B cell (primary cell): ENCODE measurements at regions not wholly inside any gene's neighbourhood (a gene's known extent, or its start where the extent isn't known, plus 50 kb on each side); places are given as distances from the start of the nearest gene placed in this dataset.

Experiments
- ATAC-seq: fragments of 200-7000 bp; cut with Tn5 transposase; one replicate; pipeline ENCODE4 v1.10.0; 2021; ENCODE audit warnings: low read depth, mild to moderate bottlenecking, moderate number of reproducible peaks, moderate library complexity
- CTCF ChIA-PET: fragments of 350-600 bp; sonication (Branson Sonifier 250); formaldehyde crosslinking; loops from one replicate; lab custom pipeline; 2021; ENCODE audit warnings: antibody characterized with exemption, inconsistent platforms; lab: Charles Lee
- POLR2A ChIA-PET: fragments of 350-600 bp; sonication (Branson Sonifier 250); formaldehyde crosslinking; loops from one replicate; lab custom pipeline; 2021; ENCODE audit warnings: antibody characterized with exemption; lab: Charles Lee
- DNase-seq: peaks from one replicate; pipeline ENCODE4 v3.0.0; 2013
- H2AFZ ChIP-seq: 2 replicates; pipeline ENCODE4 v1.6.1; 2012; ENCODE audit warnings: mild to moderate bottlenecking, low read depth, low read length; ENCODE audit not compliant: insufficient read depth, poor library complexity, severe bottlenecking
- H3K27ac ChIP-seq, 2 donors: 1 replicate in 1 of 2; 2 replicates in 1 of 2; pipeline ENCODE4 v1.5.1; 2012 to 2013; ENCODE audit warnings: low read length in 2 of 2, mild to moderate bottlenecking in 2 of 2, moderate library complexity in 1 of 2
- H3K27me3 ChIP-seq, 4 experiments: fragments of 200-600 bp in 1 of 4; sonication (generic) in 1 of 4; replicated peaks in 1 of 4; 1 replicate in 2 of 4; 2 replicates in 2 of 4; pipeline versions ENCODE4 v1.6.1 to v1.7.0; 2013 to 2016; ENCODE audit warnings: low read length in 3 of 4, mild to moderate bottlenecking in 2 of 4, mixed read lengths in 1 of 4, moderate library complexity in 1 of 4; ENCODE audit not compliant: insufficient read depth in 4 of 4, control insufficient read depth in 3 of 4; ENCODE audit errors: control extremely low read depth in 1 of 4
- H3K36me3 ChIP-seq, 2 experiments: replicated peaks in 1 of 2; 1 replicate in 1 of 2; 2 replicates in 1 of 2; pipeline versions ENCODE4 v1.6.1 to v1.7.1; 2013; ENCODE audit warnings: low read length in 1 of 2; ENCODE audit not compliant: insufficient read depth in 2 of 2, control insufficient read depth in 1 of 2; ENCODE audit errors: control extremely low read depth in 1 of 2, extremely low read depth in 1 of 2
- H3K4me1 ChIP-seq, 2 donors: fragments of 200-600 bp in 1 of 2; sonication (generic) in 1 of 2; 1 replicate in 1 of 2; 2 replicates in 1 of 2; pipeline versions ENCODE4 v1.5.1 to v1.6.1; 2013 to 2017; ENCODE audit warnings: low read length in 2 of 2; ENCODE audit not compliant: control insufficient read depth in 2 of 2, insufficient read depth in 2 of 2
- H3K4me2 ChIP-seq: replicated peaks from 2 replicates; pipeline ENCODE3; 2012; ENCODE audit warnings: mild to moderate bottlenecking, low read depth, low read length; ENCODE audit not compliant: poor library complexity, severe bottlenecking
- H3K4me3 ChIP-seq, 5 experiments: fragments of 200-600 bp in 1 of 5; sonication (generic) in 1 of 5; 1 replicate in 3 of 5; 2 replicates in 2 of 5; pipeline versions ENCODE4 v1.5.1 to v1.7.0; 2011 to 2016; ENCODE audit warnings: low read length in 4 of 5, mild to moderate bottlenecking in 4 of 5, low read depth in 2 of 5, control low read depth in 1 of 5, moderate library complexity in 1 of 5; ENCODE audit not compliant: insufficient read depth in 1 of 5; ENCODE audit errors: control extremely low read depth in 1 of 5, extremely low read depth in 1 of 5
- H3K79me2 ChIP-seq: fragments of 200-600 bp; sonication (generic); one replicate; pipeline ENCODE4 v1.6.0; 2016; ENCODE audit warnings: low read length; ENCODE audit not compliant: control insufficient read depth, insufficient read depth
- H3K9ac ChIP-seq: fragments of 200-600 bp; sonication (generic); 2 replicates; pipeline ENCODE4 v1.6.1; 2017; ENCODE audit warnings: mild to moderate bottlenecking, low read length, moderate library complexity
- H3K9me3 ChIP-seq, 3 donors: one replicate each; pipeline versions ENCODE4 v1.6.1 to v1.7.1; 2013; ENCODE audit warnings: low read length in 2 of 3; ENCODE audit not compliant: control insufficient read depth in 2 of 3, insufficient read depth in 1 of 3; ENCODE audit errors: control extremely low read depth in 1 of 3
- H4K20me1 ChIP-seq: 2 replicates; pipeline ENCODE4 v1.6.0; 2012; ENCODE audit warnings: mild to moderate bottlenecking, low read length; ENCODE audit not compliant: insufficient read depth, control insufficient read depth, poor library complexity, severe bottlenecking
- H3K27ac Mint-ChIP-seq: one replicate; pipeline ENCODE4 v1.8.0; 2021; ENCODE audit warnings: mixed read lengths
- H3K27me3 Mint-ChIP-seq: one replicate; pipeline ENCODE4 v1.8.0; 2021; ENCODE audit warnings: mixed read lengths
- H3K4me1 Mint-ChIP-seq: one replicate; pipeline ENCODE4 v1.8.0; 2021; ENCODE audit warnings: mixed read lengths
- H3K4me3 Mint-ChIP-seq: one replicate; pipeline ENCODE4 v1.8.0; 2021; ENCODE audit warnings: mixed read lengths
- H3K9me3 Mint-ChIP-seq: one replicate; pipeline ENCODE4 v1.8.0; 2022; ENCODE audit warnings: mixed read lengths; ENCODE audit not compliant: insufficient read depth
- EZH2 ChIP-seq: IDR thresholded peaks from 2 replicates; pipeline ENCODE4 v1.6.1; 2012; ENCODE audit warnings: borderline replicate concordance, low read depth, mild to moderate bottlenecking, moderate library complexity, low read length; ENCODE audit not compliant: insufficient read depth, poor library complexity, severe bottlenecking
- WGBS: methylation state at CpG from one replicate; pipeline ENCODE4 v1.1.5; 2013; ENCODE audit warnings: missing lambda C conversion rate; ENCODE audit not compliant: insufficient coverage; 5-methylcytosine and 5-hydroxymethylcytosine counted together
- intact Hi-C: fragments of 100-400 bp; cut with micrococcal nuclease; formaldehyde crosslinking; loops from one replicate; pipeline ENCODE4 v1.10.0; 2022
- TF ChIP-seq, protein P1 (sequence below): fragments of 200-600 bp; IDR thresholded peaks from one replicate; pipeline ENCODE4 v1.8.0; 2022; ENCODE audit warnings: antibody characterized with exemption, mild to moderate bottlenecking

DNA sequence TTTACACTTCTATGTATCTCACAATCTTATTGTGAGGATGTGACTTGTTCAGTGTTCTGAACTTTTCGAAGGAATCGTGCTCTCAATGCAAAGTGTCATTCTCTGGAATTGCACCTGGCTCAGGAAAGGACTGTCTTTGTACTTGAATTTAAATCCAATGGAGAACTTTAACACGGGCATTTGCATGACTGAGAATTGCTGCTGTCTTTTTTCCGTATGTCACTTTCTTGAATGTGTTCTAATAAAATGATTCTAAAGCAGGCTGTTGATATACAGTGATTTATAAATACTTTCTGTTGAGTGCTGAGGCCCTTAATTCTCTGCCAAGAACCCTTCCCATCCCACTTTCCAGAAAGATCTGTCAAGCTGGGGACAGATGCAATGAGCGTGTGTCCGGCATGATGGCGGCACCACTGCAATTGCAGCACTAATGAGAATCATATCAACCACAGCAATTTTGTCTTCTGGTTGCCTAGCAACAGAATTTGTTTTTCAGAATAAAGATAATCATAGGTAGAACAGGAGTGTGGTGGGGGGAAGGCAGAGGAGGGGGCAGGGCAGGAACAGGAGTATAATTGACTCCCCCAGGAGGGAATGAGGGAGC is 210.6 kb upstream of the UMPS start:
- H3K4me3 ChIP-seq = no peak overlapping the region
- no peak overlapping the region for H3K4me2 ChIP-seq
- ATAC-seq (no peak), DNase-seq (no peak)
- peaks cover 23% of the 10 kb centered on the region for H3K27me3 Mint-ChIP-seq
- intact Hi-C loops = no loop called here
- ChIA-PET POLR2A (no interaction called here), CTCF (no interaction called here)
- no peak overlapping the region for H3K9ac ChIP-seq
- no peak overlapping the region for H2AFZ ChIP-seq
- peaks cover 0 to 7% (median 3%) of the 10 kb centered on the region in 4 experiments for H3K27me3 ChIP-seq
- no peaks in the 10 kb centered on the region for H3K79me2 ChIP-seq
- H3K4me1 ChIP-seq = no peaks in the 10 kb centered on the region
- no peaks in the 10 kb centered on the region for H3K9me3 Mint-ChIP-seq
- 97% methylated on average over 5 of the region's 7 CpGs for WGBS
- H3K36me3 ChIP-seq = no peaks in the 10 kb centered on the region
- H3K9me3 ChIP-seq = no peaks in the 10 kb centered on the region
- H3K27ac Mint-ChIP-seq = no peak overlapping the region
- no peaks in the 10 kb centered on the region for H3K4me1 Mint-ChIP-seq
- no peaks in the 10 kb centered on the region for H4K20me1 ChIP-seq
- no peak overlapping the region for H3K27ac ChIP-seq
- H3K4me3 Mint-ChIP-seq = no peak overlapping the region
- no peak for TF ChIP-seq EZH2
- TF ChIP-seq, protein P1, sequence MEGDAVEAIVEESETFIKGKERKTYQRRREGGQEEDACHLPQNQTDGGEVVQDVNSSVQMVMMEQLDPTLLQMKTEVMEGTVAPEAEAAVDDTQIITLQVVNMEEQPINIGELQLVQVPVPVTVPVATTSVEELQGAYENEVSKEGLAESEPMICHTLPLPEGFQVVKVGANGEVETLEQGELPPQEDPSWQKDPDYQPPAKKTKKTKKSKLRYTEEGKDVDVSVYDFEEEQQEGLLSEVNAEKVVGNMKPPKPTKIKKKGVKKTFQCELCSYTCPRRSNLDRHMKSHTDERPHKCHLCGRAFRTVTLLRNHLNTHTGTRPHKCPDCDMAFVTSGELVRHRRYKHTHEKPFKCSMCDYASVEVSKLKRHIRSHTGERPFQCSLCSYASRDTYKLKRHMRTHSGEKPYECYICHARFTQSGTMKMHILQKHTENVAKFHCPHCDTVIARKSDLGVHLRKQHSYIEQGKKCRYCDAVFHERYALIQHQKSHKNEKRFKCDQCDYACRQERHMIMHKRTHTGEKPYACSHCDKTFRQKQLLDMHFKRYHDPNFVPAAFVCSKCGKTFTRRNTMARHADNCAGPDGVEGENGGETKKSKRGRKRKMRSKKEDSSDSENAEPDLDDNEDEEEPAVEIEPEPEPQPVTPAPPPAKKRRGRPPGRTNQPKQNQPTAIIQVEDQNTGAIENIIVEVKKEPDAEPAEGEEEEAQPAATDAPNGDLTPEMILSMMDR = no peak

DNA sequence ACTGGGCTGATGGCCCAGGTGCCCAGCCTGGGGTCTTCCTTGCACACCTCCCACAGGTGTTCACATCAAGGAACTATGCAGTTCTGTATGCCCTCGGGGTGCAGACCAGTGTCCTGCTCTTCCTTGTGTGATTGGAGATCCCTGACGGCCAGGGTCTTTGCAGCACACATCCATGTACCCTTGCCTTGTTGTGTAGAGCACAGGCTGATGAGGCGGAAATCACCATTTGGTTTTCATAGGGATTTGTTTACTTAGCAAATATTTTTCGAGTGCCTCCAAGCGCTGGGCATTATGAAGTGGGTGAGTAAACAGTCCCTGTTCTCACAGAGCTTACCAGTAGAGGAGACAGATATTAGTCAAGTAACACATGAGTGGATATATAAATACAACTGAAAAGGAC is 209.3 kb upstream of the UMPS start:
- peaks cover 4% of the 10 kb centered on the region for H3K9me3 Mint-ChIP-seq
- TF ChIP-seq EZH2 = no peak
- TF ChIP-seq, protein P1 = no peak
- Histone ChIP-seq H3K36me3 (no peaks in the 10 kb centered on the region), H3K27me3 (peaks cover 0 to 7% (median 3%) of the 10 kb centered on the region in 4 experiments), H4K20me1 (no peaks in the 10 kb centered on the region), H3K79me2 (no peaks in the 10 kb centered on the region), H2AFZ (no peak overlapping the region), H3K9ac (no peak overlapping the region), H3K4me2 (no peak overlapping the region), H3K4me1 (no peaks in the 10 kb centered on the region), H3K27ac (no peak overlapping the region), H3K9me3 (no peaks in the 10 kb centered on the region), H3K4me3 (no peak overlapping the region)
- peaks cover 23% of the 10 kb centered on the region for H3K27me3 Mint-ChIP-seq
- ATAC-seq (no peak), DNase-seq (no peak)
- POLR2A ChIA-PET = no interaction called here
- H3K4me1 Mint-ChIP-seq = no peaks in the 10 kb centered on the region
- no peak overlapping the region for H3K4me3 Mint-ChIP-seq
- CTCF ChIA-PET = no interaction called here
- 81% methylated on average over 3 of the region's 5 CpGs for WGBS
- H3K27ac Mint-ChIP-seq = no peak overlapping the region
- intact Hi-C loops = no loop called here
